T-helper 2 cell (primary cell): ENCODE measurements at regions not wholly inside any gene's neighbourhood (a gene's known extent, or its start where the extent isn't known, plus 50 kb on each side); places are given as distances from the start of the nearest gene placed in this dataset.

ENCODE experiments used
- DNase-seq, 5 experiments: peaks; one replicate each; pipeline versions ENCODE4 v3.0.0 to v3.0.0-alpha.2; 2012 to 2022

DNA sequence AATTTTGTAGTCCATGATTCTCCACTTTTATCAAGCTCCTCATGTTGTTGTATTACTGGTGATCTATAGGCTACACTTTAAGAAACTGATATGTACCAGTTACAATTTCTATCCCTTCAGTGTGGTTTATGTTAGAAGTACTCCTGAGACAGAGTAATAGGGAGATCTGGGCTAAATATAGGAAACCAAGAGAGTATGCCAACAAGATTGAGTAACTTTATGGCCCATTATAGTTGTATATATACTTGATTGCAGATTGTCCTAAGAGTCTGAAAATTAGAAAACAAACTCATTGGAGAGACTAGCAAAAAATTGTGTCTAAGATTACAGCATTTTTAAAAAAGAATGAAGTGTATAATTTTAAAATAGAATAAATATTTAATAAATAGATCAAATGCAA is 605.6 kb downstream of the XIRP2 start:
- no peak for DNase-seq

DNA sequence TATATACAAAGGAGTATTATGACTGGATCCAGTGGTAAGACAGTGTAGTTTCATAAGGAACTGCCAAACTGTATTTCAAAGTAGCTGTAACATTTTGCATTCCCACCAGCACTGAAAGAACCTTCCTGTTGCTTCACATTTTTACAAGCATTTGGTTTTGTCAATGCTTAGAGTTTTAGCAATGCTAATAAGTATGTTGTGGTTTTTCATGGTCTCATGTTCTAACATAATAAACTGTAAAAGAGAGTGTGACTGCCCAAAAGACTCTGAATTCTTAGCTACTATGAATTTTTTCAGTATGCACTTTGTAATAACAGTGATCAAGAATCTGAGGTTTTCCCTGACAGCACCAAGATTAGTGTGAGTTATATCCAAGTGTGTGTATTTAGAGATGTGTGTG is 604.2 kb downstream of the XIRP2 start:
- DNase-seq = no peak

DNA sequence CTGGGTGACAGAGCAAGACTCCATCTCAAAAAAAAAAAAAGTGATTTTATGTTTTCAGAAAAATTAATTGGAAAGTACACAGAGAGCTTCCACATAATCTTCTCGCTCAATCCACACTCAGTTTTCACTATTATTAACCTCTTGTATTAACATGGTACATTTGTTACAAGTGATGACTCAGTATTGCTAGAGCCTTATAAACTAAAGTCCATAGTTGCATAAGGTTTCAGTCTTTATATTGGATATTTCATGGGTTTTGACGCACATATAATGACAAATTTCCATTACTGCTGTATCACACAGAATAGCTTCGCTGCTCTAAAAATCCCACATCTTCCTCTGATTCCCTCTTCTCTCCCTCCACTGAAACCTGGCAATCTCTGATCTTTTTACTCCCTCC is 603.5 kb downstream of the XIRP2 start:
- DNase-seq = no peak

DNA sequence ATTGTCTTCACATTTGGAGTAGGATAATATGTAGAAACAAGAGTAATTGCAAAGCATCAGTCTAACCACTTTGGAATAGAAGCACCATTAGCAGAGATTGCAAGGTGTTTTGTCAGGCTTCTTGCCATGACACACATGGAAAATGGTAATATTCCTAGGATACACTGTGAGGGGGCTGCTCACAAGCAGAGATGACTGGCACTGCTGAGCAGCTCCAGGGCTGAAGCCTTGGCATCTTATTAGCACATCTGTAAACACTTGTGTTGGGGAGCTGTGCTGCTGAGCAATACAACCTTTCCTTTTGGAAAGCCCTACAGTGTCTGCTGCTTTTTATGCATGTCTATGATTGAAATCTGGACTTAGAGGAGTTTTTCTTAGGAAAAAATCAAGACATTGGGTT is 602.2 kb downstream of the XIRP2 start:
- DNase-seq = no peak

DNA sequence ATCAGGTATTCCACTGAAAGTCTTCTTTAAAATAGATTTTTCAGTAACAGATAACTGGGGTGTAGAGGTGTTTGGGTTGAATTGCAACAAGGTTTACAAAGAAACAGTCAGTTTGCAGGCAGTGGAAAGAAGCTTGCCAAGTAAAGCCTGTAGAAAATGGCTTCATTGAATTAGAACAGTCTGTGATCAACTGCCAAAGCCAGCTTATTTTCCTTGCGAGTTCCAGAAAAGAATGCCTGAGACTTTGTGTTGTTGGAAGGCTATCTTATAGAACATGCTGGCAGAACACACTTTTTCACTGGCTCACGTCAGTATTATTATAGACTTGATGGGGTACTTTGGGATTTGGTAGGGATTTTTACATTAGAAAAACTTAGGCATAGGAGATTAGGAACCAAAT is 601.0 kb downstream of the XIRP2 start:
- DNase-seq = no peak

DNA sequence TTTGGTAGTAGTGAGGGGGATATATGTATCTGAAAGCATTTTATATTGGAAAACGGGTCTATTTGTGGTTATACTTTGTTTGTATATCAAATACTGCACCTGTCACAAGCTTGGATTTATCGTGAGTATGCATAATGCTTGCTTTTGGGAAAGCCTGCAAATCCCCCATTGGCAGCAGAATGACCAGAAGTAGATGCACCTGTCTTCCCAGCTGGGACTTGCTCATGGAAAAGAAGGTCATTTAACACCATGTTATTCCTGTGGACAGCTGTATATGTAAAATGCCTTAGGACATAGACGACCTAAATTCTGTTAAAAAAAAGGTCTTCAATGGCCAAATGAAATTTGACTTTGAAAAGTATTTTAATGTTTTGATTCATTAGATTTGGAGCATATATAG is 599.4 kb downstream of the XIRP2 start:
- DNase-seq = no peak

DNA sequence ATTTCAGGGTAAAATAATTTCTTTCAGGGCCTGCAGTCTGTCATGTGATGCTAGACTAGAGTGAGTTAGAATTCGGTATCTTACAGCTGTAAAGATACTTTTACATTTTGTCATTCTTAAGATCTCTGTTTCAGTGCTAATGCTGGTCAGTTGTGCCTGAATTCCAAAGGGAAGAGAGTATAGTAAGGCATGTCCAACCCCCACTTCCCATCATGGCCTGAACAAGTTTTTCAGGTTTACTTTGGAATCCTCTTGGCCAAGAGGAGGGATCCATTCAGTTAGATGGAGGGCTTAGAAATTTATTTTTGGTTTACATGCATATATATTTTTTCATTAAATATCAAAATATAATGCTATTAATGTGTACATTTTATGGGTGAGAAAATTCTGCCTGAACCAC is 596.6 kb downstream of the XIRP2 start:
- no peak for DNase-seq

DNA sequence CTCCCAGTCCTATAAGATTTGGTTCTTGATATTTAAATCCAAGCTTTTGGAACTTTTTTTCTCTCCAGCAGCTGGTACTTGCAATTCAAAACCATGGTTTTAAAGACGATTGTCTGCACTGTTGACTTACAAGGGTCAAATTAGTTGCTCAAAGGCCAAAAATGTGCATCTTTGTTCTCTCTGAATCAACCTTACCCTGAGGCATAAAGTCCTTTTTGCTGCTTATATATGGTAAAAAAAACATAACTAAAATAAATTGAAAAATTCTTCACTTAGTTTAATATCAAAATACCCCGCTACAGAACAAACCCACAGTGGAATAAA is 592.7 kb downstream of the XIRP2 start:
- DNase-seq = no peak

DNA sequence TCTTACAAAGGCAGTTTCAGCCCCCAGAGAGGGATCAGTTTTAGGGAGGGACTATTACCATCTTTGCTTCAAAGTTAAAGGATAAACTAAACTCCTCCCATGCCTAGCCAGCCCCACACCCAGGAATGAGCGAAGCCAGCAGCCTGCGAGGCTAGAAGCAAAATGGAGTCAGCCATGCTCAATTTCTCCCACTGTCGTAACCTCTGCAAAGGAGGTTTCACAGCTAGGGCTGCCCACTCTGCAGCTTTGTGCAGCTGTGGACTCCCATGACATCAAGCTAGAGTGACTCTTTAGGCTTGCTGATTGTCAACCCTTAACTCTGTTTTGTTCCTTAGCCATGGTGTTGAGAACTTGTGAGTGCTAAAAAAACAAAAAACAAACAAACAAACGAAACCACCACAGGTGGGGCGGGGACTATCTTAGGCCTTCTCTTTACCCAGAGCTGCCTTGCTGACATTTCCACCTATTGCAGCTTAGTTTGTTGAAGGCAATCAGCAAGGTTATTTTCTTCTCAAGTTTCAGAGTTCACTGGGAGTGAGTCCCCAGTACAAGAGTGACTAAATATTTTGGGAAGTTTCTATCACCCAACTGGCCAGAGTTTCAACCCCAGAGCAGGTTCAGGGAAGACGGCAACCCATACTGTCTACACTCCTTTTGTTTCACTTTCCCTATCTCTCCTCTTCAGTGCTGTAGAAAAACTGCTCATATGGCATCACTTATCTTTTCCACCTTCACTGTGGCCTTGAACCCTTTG is 592.1 kb downstream of the XIRP2 start:
- DNase-seq = peak in 1 of 5 experiments; percentile 1

DNA sequence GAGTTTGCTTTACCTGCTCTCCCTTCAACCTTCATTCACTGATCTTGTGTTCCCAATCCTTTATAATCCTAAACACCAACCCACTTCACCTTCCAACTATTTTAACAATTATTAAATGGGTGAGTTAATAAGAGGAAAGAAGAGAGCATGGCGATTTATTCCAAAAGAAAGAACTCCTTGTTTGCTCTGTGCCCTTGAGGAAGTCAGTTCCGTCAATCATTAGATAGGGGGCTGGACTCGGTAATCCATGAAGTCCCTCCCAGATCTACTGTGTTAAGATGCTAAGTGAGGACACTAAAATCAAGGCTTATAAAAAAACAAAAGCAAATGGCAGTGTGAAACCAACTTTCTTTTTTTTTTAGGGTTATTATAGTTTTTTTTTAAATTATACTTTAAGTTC is 589.9 kb downstream of the XIRP2 start:
- no peak for DNase-seq

DNA sequence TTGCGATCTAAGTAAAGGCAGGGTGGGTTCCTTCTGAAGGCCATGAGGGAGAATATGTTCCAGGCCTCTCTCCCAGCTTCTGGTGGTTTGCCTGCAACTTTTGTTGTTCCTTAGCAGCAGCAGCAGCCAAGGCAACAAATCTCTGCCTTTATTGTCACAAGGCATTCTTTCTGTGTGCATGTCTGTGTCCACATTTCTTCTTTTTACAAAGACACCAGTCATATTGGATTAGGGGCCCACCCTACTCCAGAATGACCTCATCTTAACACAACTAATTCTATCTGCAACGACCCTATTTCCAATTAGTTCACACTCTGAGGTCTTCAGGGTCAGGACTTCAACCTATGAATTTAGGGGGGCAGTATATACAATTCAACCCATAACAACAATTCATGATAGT is 587.5 kb downstream of the XIRP2 start:
- no peak for DNase-seq

DNA sequence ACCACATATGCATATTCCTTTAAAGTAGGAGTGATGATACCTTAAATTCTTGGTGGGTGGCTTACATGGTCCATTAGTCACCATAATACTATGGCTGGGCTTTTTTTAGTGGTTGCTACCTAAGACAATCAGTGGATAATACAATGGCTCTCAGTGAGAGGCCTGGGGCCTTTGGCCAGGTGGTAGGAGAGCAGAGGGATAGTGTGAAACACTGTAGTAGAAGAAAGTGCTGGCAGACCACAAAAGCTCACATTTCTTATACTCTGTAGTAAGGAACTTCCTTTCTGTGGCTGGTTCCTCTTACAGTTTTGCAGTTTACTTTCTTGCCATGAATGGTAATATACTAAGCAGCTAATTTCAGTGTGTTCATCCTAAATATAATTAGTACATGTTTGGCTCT is 583.5 kb downstream of the XIRP2 start:
- no peak for DNase-seq

DNA sequence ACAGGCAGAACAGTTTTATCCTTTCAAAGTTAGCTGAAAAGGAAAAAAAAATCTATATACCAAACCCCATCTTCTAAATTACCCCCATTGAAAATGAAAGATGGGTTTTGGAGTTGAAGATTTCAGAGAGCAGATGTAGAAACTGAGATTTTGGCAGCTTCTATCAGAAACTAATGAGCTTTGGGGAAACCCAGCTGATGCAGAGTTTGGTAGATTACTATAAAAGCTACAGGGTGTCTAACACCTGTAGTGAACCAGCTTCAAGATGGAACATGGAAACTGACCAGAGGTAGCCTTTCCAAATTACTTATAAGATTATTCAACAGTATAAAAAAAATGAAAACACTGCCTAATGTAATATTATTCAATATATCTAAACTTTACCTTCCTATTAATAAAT is 583.1 kb downstream of the XIRP2 start:
- no peak for DNase-seq

DNA sequence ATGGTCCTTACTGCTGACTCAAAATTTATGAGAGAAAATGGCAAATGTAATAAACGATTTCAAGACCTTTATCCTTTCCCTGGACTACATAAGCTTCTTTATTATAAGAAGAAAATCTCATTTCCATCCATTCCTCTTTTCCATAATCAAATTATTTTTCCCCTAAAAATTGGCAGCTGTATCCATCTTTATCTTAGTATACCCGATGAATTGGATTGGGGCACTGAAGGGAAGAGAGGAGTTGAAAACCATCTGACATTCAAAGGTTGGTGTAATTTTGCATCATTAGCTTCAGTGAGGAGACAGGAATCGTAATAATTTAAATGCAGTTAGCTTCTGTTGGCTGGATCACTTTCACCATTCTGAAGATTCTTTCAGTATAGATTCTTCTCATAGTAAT is 574.1 kb downstream of the XIRP2 start:
- DNase-seq = no peak

DNA sequence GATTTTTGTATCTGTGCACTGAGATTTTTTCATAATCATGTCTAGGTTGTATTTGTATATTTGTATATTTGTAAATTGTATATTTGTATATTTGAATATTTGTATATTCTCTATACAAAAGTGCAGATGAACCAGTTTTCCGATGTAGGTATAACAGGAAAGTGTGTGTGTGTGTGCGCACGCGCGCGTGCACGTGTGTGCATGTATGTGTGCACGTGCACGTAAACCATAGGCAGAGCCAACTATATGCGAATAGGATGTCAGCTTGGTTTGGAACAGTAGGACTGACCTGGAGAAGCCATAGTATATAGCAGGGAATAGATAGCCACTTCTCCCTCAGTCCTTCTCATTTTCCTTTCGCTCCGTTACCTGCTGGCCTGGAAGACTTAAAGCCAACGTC is 565.8 kb downstream of the XIRP2 start:
- DNase-seq = no peak

DNA sequence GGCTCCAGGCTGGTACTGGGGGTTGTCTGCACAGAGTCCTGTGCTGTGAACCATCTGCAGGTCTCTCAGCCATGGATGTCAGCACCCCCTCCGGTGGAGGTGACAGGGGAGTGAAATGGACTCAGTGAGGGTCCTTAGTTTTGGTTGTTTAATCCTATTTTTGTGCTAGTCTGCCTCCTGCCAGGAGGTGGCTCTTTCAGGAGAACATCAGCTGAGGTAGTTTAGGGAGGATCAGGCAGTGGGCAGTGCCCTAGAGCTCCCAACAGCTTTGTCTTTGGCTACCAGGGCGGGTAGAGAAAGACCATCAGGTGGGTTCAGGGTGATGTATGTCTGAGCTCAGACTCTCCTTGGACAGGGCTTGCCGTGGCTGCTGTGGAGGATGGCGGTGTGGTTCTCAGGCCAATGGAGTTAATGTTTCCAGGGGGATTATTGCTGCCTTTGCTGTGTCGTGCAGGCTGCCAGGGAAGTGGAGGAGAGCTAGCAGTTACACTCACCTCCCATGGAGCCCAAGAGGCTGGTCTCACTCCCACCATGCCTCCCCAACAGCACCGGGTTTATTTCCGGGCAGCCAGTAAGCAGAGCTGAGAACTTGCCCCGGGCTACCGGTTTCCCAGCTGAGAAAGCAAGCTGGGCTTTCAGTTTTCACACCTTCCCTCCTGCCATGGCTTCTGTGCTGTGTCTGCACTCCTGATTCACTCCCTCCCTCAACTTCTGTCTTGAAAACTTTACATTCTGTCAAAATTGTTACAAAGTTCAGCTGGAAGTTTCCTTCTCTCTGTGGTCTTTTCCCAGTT is 563.4 kb downstream of the XIRP2 start:
- no peak for DNase-seq

DNA sequence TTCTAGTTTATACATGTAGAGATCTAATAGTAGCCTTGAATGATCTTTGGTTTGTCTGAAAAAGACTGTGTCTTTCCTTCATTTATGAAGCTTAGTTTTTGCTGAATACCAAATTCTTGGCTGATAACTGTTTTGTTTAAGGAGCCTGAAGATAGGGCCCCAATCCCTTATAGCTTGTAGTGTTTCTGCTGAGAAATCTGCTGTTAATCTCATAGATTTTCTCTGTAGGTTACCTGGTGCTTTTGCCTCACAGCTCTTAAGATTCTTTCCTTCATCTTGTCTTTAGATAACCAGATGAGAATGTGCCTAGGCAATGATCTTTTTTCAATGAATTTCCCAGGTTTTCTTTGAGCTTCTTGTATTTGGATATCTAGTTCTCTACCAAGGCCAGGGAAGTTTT is 562.1 kb downstream of the XIRP2 start:
- no peak for DNase-seq

DNA sequence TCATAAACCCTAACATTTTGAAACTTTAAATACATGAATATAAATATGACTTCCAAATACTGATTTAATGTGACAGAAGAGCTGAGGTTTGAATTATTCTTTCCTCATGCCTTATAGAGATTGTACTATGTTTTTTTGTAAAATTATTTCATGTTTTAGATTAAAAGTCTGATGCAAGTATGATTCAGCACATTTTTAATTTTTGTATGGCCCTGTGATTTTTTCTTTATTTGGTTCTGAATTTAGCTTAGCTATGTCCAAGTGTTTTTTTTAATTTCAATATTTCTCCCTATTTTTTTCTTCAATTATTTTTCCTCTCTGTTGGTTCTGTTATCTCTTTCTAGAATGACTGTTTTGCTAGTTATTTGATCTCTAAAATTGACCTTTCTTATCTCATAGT is 552.1 kb downstream of the XIRP2 start:
- no peak for DNase-seq

DNA sequence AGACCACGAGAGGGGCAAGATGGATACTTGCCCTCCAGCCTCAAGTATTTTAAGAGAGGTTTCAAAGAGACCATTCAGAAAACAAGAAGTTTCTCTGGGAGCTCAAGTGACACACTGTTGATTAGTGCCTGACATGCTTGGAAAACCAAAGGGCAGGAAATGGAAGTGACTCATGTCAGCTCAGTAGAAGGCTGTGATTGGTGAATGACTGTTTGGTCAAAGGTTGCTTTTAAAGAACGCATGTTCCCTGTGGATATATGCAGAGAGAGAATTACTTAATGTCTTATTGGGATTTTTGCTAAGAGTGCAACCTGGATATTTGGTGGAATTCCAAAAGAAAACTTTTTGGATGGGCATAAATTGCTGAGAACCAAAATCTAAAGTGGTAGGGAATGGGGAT is 549.9 kb downstream of the XIRP2 start:
- no peak for DNase-seq

DNA sequence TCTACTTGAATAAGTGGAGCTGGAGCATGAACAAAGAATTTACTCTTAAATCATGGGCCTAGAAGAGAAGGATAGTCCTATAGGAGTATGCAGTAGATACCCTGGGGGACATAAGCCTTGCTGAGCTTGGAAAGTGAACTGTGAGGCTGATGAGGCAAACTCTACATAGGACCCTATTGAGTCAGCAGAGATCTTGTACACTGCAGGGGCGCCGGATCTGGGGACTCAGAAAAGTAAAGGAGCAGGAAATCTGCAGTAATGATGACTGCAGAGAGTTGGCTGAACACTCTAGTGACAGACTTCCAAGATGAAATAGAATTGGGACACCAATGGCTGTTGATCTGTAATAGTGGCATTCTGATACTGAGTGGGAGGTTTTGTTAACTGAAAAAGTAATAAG is 543.7 kb downstream of the XIRP2 start:
- no peak for DNase-seq

DNA sequence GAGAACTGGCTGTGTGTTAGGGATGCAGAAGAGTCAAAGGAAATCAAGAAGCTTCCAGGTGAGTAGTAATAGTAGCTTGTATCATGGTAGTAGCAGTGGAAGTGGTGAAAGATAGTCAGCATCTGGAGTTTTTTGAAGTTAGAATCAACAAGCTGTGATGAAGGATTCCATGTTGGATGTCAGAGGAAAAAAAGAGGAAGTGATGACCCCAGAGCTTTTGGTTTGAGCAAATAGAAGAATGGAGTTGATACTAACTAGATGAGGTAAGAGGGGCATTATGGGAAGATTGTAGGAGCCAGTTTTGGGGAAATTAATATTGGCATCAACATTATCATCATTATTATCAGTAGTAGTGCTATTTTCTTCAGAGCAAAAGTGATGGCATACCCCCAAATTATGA is 542.2 kb downstream of the XIRP2 start:
- no peak for DNase-seq

DNA sequence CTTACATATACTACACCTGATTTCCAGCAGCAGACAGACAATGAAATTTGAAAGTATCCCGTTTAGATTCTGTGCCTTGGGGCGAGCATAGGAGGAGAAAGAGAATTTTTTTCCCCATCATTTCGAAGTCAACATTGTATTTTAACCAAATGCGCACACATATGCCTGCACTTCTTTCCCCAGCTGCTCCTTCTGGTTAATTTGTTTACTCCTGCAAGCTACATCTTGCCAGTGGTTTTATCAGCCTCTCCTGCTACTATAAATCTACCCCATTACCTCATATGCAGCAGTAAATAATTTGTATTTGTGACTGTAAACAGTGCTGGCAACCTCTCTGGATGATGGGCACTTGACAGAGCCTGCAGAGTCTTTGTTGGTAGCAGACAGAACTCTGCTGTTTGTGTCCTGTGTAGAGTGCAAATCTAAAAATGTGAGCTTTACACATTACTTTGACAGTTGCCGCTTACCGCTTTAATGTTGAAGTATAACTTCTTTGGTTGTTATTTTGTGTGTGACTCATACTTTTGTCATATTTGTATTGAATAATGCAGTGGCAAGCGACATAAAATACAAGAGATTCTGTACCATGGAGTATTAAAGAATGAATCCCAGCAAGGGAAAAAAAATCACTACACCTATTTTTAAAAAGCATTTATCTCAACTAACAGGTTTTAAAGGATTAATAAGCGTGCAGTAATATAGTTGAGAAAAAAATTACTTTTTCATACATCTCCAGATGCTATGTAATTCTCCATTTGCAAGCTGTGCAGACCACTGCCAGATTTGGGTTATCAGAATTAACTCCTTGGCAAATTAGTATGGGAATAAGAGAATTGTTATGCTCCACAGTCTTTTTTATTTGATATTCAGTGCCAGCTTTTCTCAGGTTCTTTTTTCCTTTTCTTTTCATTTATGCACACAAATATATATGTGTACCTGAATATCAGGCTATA is 536.8 kb downstream of the XIRP2 start:
- no peak for DNase-seq

DNA sequence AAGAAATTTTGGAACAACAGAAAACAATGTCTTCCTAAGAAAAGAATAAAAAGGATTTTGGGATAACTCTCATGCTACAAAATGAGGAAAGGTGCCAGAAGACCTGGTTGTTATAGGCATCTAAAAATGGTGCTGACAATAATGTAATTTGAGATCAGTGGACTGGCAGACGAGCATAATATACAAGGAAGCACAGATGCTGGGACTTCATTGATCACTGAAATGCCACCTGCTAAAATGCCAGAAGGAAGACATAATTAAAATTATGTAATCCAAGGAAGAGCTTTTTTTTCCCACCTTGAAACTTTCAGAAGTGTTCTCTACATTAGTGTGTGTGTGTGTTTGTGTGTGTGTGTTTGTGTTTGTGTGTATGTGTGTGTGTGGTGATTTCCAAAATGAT is 535.9 kb downstream of the XIRP2 start:
- no peak for DNase-seq

DNA sequence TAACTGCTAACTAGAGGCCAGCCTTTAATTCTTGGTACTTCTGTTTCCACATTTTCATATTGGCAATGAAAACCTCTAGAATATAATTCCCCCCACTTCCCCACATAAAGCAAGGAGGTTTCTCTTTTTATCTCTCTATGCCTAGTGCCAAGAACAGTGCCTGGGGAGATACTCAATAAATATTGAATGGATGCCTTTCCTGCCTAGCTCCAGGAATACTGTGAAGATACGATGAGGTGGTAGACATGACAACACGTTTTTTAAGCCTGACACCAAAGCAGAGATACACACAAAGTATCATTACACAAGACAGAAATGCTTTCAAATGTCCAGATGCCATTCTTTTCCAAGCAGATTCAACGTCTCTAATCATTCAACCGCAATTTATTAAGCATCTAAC is 535.5 kb downstream of the XIRP2 start:
- no peak for DNase-seq
